T47D (cell line): ENCODE measurements at regions not wholly inside any gene's neighbourhood (a gene's known extent, or its start where the extent isn't known, plus 50 kb on each side); places are given as distances from the start of the nearest gene placed in this dataset.

ENCODE experiments used
- DNase-seq, 2 experiments: peaks; one replicate each; pipeline versions ENCODE4 v3.0.0 to v3.0.0-alpha.2; 2011 to 2012; ENCODE audit warnings: low read depth in 1 of 2, low spot score in 1 of 2
- JUND ChIP-seq: IDR thresholded peaks from 2 replicates; pipeline ENCODE4 v1.6.1; 2012; ENCODE audit warnings: low read depth
- in situ Hi-C: cut with HindIII; loops from 2 replicates; pipeline ENCODE4 v1.10.0; 2016; ENCODE audit warnings: low sequenced_read_pairs, low pct_unique_long_range_greater_than_20kb

DNA sequence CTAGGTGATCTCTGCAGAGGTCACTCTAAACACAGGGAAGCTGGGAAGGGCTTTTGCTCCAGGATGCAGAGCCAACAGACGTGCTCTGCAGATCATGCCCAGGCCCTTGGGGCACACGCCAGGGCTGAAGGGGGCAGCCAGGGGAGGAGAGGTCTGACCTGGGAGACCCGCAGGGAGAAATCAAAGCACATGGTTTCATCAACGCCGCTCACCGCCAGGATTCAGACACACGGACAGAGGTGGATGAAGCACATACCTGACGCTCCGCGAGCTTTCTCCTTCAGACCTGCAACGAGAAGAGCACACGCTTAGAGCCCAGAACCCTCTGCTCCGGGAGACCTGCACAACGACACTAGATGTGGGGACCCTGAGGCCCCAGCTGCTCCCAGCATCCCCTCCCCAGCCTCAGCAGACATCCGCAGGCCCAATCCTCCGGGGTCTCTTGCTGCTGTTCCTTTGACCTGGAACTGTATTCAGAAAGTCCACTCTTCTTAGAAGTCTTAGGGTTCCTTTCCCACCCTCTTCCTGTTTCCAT is 90.7 kb upstream of the IQSEC1 start:
- TF ChIP-seq JUND: no peak
- in situ Hi-C loops: no loop called here
- DNase-seq: no peak

DNA sequence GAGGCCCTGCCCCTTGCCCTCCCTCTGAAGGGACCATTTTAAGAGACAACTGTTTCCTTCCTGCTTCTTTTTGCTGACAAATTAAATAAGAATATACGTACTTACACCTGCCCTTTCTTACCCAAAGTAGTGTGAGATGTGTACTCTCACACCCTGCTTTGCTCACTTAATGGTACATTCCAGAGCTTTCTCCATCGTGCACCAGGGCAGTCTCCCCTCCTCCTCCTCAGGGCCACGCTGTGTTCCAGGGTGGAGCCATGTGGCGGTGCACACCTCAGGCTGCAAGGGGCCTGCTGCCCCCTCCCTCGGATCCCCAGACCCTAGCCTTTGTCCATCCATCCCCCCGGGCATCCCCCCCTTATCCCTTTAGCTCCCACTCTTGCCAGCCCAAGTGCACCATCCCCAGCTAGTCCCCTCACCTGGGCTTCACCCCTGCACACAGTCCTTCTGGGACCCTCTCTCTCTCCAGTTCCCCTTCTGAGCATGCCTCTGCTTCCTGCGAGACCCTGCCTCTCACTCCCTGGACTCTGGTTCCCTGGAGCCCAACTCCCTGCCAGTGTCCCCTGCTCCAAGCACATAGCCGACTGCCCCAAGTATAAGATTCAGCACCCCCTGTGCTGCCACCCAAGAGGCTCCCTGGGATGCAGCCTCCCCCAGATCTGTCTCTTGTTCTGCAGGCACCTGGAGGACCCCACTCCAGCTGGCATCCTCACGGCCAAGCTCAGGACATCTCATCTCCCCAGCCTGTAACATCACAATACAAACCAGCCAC is 89.5 kb upstream of the IQSEC1 start:
- TF ChIP-seq JUND: no peak
- in situ Hi-C loops: no loop called here
- DNase-seq: no peak

GRCh38 chr3:13161771-13162535 is 88.7 kb upstream of the IQSEC1 start:
- TF ChIP-seq JUND: no peak
- no peak for DNase-seq
- in situ Hi-C loops: no loop called here

GRCh38 chr3:13161021-13161759 is 88.0 kb upstream of the IQSEC1 start:
- in situ Hi-C loops: no loop called here
- DNase-seq: no peak
- no peak for TF ChIP-seq JUND

DNA sequence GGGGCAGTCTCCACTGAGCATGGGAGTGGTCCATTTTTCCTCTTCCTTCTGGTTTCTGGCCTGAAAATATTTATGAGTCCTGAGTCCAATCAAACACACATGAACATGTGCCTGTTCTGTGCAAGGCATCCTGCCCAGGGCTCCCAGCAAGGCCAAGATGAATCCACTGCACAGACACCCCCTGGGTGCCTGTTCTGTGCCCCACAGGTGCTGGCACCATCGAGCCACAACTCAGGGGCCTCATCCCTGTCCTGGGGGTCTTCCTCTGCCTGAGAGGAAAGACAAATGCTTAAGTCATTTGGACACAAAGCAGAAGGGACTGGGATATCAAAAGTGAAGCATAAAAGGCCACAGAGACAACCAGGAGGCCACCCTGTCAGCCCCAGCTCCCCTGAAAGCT is 87.4 kb upstream of the IQSEC1 start:
- in situ Hi-C loops: no loop called here
- no peak for TF ChIP-seq JUND

GRCh38 chr3:13159890-13160289 is 86.7 kb upstream of the IQSEC1 start:
- in situ Hi-C loops: no loop called here
- DNase-seq: peak in 1 of 2 experiments; percentile 26
- no peak for TF ChIP-seq JUND

More for the DNA sequence above, 87.4 kb upstream of the IQSEC1 start:
- DNase-seq: no peak

DNA sequence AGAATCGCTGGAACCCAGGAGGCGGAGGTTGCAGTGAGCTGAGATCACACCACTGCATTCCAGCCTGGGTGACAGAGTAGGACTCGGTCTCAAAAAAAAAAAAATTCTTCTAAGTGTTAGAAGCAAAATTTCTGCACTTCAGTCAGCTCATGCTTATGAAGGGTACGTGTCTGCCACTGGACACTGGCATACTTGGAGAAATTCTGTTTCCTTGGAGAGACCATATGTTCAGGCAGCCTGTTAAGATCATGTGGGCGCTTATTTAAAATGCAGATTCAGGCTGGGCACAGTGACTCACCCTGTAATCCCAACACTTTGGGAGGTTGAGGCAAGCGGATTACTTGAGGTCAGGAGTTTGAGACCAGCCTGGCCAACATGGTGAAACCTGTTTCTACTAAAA is 85.6 kb upstream of the IQSEC1 start:
- in situ Hi-C loops: no loop called here
- no peak for TF ChIP-seq JUND
- DNase-seq: no peak

- no peak for DNase-seq
- in situ Hi-C loops: no loop called here
- no peak for TF ChIP-seq JUND
Measured at GRCh38 chr3:13158408-13158807, 85.2 kb upstream of the IQSEC1 start.

GRCh38 chr3:13157986-13158385 is 84.8 kb upstream of the IQSEC1 start:
- no peak for TF ChIP-seq JUND
- in situ Hi-C loops: no loop called here
- no peak for DNase-seq

- TF ChIP-seq JUND: no peak
- no peak for DNase-seq
- in situ Hi-C loops: no loop called here
Measured at GRCh38 chr3:13152826-13153710, 79.8 kb upstream of the IQSEC1 start.

DNA sequence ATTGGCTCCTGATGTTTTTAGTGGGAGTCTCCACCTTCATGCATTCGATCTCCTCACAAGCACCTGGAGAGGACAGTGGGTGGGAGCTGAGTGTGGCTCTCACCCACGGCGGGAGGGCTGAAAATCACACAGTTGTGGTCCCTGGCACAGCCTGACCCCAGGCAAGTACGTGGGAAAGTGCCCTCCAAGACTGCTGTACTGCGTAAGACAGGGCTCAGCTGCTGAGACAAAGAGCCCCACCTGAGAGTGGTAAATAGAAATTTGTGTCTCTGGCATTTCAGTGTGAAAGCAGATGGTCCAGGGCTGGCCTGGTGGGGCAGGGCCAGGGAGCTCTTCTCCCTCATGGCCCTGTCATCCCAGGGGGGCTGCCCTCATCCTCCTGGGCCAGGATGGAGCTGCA is 77.4 kb upstream of the IQSEC1 start:
- no peak for TF ChIP-seq JUND
- no peak for DNase-seq
- in situ Hi-C loops: no loop called here

DNA sequence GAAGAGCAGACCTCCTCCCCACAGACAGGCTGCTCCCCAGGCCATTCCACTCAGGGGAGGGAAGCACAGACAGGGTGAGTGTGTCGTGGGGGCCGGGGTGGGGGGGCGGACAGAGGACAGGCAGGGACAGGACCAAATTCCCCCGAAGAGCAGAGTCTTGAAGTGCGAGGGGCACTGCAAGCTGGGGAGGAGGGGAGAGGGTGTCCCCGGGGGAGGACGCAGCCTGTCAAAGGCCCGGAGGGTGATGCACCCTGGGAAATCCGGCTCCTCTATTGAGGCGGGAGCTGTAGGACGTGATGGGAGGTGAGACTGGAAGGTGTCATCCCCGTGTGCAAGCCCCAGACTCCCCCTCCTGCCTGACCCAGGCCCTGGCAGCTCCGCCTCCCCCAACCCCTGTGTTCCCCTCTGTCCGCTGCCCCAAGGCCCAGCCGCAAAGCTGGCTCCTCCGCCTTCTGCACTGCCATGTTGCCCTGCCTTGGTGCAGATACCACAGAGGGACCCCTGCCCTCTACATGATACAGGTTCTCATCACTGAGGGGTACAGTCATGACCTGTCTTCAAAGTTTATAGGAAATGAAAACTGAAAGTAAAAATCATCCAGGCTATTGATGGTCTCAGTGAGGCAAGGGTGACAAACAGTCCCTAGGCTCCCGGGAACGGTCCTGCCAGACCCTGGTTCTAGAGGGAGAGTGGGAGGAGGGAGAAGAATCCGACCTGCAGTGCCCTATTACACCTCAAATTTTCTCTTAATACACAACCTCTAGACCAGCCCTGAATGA is 76.3 kb upstream of the IQSEC1 start:
- no peak for TF ChIP-seq JUND
- in situ Hi-C loops: no loop called here
- no peak for DNase-seq
